GM18517 (cell line): ENCODE measurements at regions not wholly inside any gene's neighbourhood (a gene's known extent, or its start where the extent isn't known, plus 50 kb on each side); places are given as distances from the start of the nearest gene placed in this dataset.

Experiments
- ATAC-seq: cut with Tn5 transposase; IDR thresholded peaks from one replicate; pipeline ENCODE4 v1.9.1; 2021; ENCODE audit warnings: mild to moderate bottlenecking, moderate library complexity; ENCODE audit not compliant: unreplicated experiment

- ATAC-seq, result no peak
These were observed 1068.8 kb upstream of the ADGRL4 start for GRCh38 chr1:80075351-80075750.

- no peak for ATAC-seq
These were observed 1066.0 kb upstream of the ADGRL4 start for GRCh38 chr1:80072563-80072962.

DNA sequence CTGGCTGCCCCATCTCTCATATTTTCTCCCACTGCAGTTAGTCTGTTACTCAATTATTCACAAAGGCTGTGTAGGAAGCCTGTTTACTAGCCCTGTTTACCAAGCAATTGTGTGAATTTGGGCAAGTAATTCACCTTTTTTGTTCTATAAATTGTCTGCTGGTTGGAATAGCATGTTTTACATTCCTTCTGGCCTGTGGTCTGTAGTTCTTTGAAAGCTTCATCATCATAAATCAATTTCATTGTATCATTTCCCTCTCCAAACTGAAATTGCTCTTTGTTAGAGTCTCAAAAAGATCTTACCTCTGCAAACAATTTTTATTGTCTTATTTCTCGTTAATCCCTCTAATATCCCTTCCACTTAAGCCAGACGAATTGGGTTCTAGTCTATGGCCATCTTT lies 1059.5 kb upstream of the ADGRL4 start:
- ATAC-seq, result no peak

DNA sequence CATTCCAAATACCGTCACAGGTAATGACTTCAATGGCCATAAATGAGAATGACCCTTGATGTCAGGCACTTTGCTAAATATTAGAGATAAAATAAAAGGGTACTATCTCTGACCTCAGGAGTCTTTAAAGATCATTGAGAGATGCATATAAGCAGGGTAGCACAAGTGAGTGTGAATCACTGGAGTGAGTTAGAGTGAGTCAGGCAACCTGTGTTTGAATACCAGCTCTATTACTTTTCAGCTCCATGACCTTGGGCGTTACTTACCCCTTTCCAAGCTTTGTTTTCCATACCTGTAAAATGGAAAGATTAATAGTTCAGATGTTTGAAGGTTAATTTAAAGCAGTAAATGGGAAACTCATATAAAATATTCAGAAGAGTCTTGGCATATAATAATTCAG lies 1058.0 kb upstream of the ADGRL4 start:
- ATAC-seq, result no peak

DNA sequence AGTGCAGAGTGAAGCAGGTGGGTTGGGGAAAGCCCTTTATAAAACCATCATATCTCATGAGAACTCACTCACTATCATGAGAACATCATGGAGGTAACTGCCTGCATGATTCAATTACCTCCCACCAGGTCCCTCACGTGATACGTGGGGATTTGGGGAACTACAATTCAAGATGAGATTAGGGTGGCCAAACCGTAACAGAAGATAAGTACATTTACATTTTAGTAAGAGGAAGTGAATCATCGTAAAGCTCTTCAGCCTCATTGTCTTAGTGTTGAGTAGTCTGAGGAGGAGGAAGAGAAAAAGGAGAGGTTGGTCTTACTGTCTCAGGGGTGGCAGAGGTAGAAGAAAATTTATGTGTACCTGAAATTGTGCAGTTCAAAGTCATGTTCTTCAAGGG lies 1053.4 kb upstream of the ADGRL4 start:
- ATAC-seq, result no peak

GRCh38 chr1:80056179-80056578 lies 1049.6 kb upstream of the ADGRL4 start:
- no peak for ATAC-seq

GRCh38 chr1:80054129-80054528 lies 1047.6 kb upstream of the ADGRL4 start:
- no peak for ATAC-seq

DNA sequence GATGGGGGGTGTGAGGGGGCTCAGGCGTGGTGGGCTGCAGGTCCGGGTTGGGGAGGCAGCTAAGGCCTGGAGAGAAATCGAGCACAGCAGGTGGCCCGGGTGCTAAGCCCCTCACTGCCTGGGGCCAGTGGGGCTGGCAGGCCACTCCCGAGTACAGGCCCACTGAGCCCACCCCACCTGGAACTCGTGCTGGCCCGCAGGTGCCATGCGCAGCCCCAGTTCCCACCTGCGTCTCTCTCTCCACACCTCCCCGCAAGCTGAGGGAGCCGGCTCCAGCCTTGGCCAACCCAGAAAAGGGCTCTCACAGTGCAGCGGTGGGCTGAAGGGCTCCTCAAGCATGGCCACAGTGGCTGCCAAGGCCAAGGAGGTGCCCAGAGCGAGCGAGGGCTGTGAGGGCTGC lies 1047.1 kb upstream of the ADGRL4 start:
- no peak for ATAC-seq

GRCh38 chr1:80050523-80050922 lies 1044.0 kb upstream of the ADGRL4 start:
- no peak for ATAC-seq

- no peak for ATAC-seq
These were observed 1043.6 kb upstream of the ADGRL4 start for GRCh38 chr1:80050085-80050484.

DNA sequence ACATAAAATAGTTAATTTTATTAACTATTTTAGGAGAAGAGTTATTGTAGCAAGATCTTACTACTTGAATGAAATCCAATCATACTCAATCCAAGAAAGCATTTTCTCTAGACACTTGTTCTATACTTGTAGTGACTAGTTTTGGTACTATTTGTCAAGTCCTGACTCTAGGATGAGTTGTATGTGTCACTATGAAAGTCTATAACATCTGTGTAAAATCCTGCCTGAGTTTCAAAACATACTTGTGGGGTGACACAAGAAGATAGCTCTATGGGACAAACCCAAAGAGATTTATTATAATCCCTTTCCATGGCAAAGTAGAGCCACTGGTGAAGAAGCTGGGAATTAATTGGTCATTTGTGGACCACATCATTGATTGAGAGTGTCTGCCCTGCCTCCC lies 1042.2 kb upstream of the ADGRL4 start:
- no peak for ATAC-seq

DNA sequence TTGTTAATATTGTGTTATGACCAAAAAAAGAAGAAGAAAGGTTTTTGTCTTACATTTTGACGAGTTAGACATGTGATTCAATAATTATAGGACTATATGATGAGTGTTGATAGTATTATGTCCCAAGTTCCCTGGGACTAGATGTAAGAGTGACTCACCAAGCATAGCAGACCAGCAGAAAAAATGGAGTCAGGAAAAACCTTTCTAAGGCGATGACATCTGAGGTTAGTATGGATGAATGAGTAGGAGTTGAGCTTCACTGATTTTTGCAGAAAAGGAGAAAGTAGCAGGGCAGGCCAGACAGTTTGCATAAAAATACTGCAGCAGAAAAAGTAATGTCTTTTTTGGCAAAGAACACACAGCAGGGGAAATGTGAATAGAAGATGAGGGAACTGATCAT lies 1041.3 kb upstream of the ADGRL4 start:
- ATAC-seq, result no peak

GRCh38 chr1:80044662-80045061 lies 1038.1 kb upstream of the ADGRL4 start:
- ATAC-seq, result no peak

DNA sequence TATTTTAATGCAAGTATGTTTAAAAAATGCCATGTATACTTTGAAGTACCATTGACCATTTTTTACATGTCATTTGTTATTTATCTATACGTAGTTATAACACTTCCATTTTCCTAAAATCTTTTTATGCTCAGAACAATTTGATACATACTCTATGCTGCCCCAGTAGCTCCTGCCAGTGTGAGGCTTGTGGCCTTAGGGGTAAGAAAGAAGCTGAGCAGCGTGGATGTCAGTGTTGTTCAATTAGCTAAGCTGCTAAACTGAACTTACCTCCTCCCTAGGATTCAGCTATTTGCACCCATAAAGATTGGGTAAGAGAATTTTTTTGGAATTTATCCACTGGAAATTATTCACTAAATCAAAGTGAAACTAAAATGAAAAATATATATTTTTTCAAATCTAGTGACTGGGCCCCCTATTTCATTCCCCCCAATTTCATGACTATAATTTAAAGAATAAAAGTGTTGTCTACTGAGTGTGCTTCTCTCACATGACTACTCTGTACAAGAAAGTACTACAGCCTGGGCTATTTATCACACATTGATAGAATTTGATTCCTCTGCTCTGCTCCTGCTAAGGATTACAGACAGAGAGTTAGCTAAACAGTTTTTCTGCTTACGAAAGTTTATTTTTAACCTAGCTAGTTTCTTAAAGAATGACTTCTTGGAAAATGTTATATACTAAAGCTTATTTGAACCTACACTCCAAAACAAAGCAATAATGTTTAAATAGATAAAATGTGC lies 1030.3 kb upstream of the ADGRL4 start:
- ATAC-seq, result no peak

GRCh38 chr1:80023358-80023757 lies 1016.8 kb upstream of the ADGRL4 start:
- no peak for ATAC-seq

DNA sequence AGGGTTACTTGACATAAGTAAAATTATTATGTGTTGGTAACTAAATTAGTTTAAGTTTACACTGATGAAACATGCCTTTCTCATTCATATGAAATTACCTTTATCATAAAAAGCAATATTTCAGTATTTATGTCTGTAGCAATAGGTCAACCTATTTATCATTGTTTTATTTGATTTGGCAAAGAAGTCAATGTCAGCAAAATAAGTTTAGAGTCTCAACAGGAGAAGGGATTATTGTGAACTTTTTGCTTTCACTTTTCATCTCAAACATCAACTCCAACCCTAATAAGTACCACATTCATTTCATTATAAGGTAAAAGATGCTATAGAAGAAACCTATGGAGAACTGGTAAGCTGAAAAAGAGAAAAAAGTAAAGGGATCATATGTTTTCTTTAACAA lies 1015.4 kb upstream of the ADGRL4 start:
- no peak for ATAC-seq

- ATAC-seq, result no peak
These were observed 1011.8 kb upstream of the ADGRL4 start for GRCh38 chr1:80018348-80018747.

DNA sequence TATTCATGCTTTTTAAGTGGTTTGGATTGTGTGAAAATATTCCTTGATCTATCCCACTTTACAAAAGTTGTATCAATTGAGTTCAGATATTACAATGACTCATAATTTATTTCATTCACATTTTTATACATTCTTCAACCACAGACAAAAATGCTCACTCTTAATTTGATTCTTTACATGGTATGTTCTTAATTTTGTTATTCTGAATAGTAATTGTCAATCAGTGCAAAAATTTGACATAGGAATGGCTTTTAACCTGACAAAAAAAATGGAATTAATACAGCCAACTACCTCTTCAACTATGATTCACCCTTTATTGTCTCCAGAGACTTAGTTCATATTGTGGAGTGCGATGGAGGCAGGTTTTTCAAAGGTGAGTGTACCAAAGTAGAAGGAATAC lies 1002.4 kb upstream of the ADGRL4 start:
- no peak for ATAC-seq

DNA sequence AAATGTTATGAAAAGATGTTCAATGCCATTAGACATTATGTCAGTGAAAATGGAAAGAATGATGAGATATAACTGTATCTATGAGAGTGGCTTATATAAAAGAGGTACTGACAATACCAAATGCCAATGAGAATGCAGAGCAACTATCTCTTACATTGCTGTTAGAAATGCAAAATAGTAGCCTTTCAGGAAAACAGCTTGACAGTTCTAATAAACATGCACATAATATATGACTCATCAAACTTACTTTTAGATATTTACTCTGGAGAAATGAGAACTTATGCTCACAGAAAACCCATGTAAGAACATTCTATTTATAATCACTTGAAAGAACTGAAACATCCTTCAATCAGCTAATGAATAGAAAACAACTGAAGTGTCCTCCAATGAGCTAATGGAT lies 996.7 kb upstream of the ADGRL4 start:
- no peak for ATAC-seq

- ATAC-seq, result no peak
These were observed 981.9 kb upstream of the ADGRL4 start for GRCh38 chr1:79988401-79988800.

DNA sequence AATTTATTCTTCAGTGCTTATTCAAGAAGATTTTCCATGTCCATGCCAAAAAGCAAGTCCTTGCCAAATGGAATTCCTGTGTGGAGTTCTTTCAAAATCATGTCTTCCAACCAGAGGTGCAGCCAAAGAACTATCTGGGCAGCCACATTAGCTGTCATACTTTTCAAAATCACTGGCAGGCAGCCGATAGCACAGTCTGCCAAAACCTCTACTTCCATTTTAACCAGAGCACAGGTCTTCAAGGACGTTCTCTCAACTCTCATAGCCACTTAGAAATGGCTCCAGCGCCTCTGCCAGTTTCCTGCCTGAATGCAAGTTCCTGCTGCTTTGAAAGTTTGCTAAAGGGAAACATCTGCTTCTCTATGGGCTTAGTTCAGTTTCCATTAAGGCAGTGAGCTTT lies 975.7 kb upstream of the ADGRL4 start:
- ATAC-seq, result no peak

- no peak for ATAC-seq
These were observed 975.0 kb upstream of the ADGRL4 start for GRCh38 chr1:79981481-79981880.

DNA sequence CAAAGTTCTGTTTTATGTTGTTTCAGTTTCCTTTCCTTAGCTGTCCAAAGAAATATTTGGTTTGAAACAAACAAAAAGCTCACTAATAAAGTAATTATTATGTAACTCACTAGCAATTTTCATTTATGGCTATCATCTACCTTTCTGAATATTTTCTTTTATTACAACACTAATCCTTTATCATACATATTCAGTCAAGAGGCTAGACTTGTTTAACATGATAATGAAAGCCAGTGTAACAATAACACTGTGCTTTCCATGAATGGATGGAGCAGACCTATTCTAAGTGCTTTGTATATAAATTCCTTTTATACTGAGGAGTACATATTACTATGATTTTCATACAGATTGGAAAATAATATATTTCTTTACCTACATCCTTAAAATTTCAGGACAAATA lies 972.8 kb upstream of the ADGRL4 start:
- no peak for ATAC-seq
